Gastroesophageal sphincter (tissue), 4 donors: ENCODE measurements at regions not wholly inside any gene's neighbourhood (a gene's known extent, or its start where the extent isn't known, plus 50 kb on each side); places are given as distances from the start of the nearest gene placed in this dataset.

Experiments
- ATAC-seq: fragments of 150-250 bp; one replicate; pipeline ENCODE4 v1.9.1; 2016; ENCODE audit warnings: mild to moderate bottlenecking, moderate library complexity
- H3K27ac ChIP-seq, 4 donors: fragments of 200-600 bp; sonication (generic) in 3 of 4; 1 replicate in 3 of 4; 2 replicates in 1 of 4; pipeline ENCODE4 v1.5.1; 2016 to 2019
- H3K27me3 ChIP-seq: fragments of 200-600 bp; sonication (generic); one replicate; pipeline ENCODE4 v1.5.1; 2019
- H3K36me3 ChIP-seq, 2 donors: fragments of 200-600 bp; sonication (generic); one replicate each; pipeline ENCODE4 v1.5.1; 2019; ENCODE audit warnings: control low read depth in 1 of 2
- H3K4me1 ChIP-seq, 3 donors: fragments of 200-600 bp; sonication (generic); 1 replicate in 2 of 3; 2 replicates in 1 of 3; pipeline ENCODE4 v1.5.1; 2016 to 2019; ENCODE audit warnings: control low read depth in 2 of 3
- H3K4me3 ChIP-seq, 2 donors: fragments of 200-600 bp; sonication (generic); one replicate each; pipeline ENCODE4 v1.5.1; 2019; ENCODE audit warnings: mild to moderate bottlenecking in 1 of 2, moderate library complexity in 1 of 2
- H3K9me3 ChIP-seq, 3 donors: fragments of 200-600 bp; sonication (generic); one replicate each; pipeline ENCODE4 v1.5.1; 2017 to 2019; ENCODE audit warnings: control low read depth in 2 of 3
- CTCF ChIP-seq, 4 experiments: fragments of 200-600 bp in 2 of 4; fragments of 450-650 bp in 2 of 4; sonication (generic) in 1 of 4; IDR thresholded peaks; one replicate each; pipeline ENCODE4 v1.5.1; 2017 to 2019; ENCODE audit warnings: antibody characterized with exemption in 4 of 4, mild to moderate bottlenecking in 2 of 4, moderate library complexity in 2 of 4
- EP300 ChIP-seq: sonication (generic); formaldehyde crosslinking; IDR thresholded peaks from one replicate; pipeline ENCODE4 v1.6.1; 2017; ENCODE audit warnings: antibody characterized with exemption, mild to moderate bottlenecking
- POLR2A ChIP-seq, 2 donors: fragments of 450-650 bp; IDR thresholded peaks; one replicate each; pipeline ENCODE4 v1.6.1; 2017; ENCODE audit warnings: antibody characterized with exemption in 2 of 2, mild to moderate bottlenecking in 2 of 2, moderate library complexity in 1 of 2
- POLR2AphosphoS5 ChIP-seq: sonication (generic); formaldehyde crosslinking; IDR thresholded peaks from one replicate; pipeline ENCODE4 v1.6.1; 2017; ENCODE audit warnings: antibody characterized with exemption
- WGBS, 2 donors: methylation state at CpG; one replicate each; pipeline ENCODE4 v1.1.5; 2018; ENCODE audit warnings: low coverage in 1 of 2; 5-methylcytosine and 5-hydroxymethylcytosine counted together

DNA sequence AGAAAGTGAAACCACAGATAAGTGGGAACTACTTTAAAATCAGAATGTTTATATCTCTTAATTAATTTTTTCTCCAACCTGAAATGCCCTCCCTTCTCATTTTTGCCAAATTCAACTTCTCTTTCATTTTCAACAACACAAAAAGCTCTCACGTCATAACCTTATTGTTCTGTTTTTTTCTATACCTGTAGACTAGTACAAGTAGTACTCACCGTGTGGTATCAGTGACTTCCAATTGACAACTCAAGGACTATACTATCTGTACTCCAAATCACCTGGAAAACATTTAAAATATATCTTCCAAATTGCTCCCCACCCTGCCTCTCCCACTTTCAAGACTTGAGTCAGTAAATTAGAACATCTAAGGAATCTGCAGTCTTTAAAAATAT is 72.8 kb upstream of the ZNF280D start:
- Histone ChIP-seq H3K36me3 (no peaks in the 10 kb centered on the region), H3K27me3 (no peaks in the 10 kb centered on the region), H3K4me3 (peak overlapping the region in 1 of 2 donors; percentile 6), H3K4me1 (peaks cover 0 to 17% (median 0%) of the 10 kb centered on the region in 3 donors), H3K9me3 (peaks cover 0 to 16% (median 0%) of the 10 kb centered on the region in 3 donors), H3K27ac (no peak overlapping the region)
- ATAC-seq = no peak
- TF ChIP-seq POLR2A (IDR thresholded peaks at IDR 0.05) (no peak), POLR2AphosphoS5 (no peak), EP300 (no peak), CTCF (IDR thresholded peaks at IDR 0.05) (no peak)
- WGBS, 2 donors = 45 to 70% methylated on average over 2 of the region's 2 CpGs

DNA sequence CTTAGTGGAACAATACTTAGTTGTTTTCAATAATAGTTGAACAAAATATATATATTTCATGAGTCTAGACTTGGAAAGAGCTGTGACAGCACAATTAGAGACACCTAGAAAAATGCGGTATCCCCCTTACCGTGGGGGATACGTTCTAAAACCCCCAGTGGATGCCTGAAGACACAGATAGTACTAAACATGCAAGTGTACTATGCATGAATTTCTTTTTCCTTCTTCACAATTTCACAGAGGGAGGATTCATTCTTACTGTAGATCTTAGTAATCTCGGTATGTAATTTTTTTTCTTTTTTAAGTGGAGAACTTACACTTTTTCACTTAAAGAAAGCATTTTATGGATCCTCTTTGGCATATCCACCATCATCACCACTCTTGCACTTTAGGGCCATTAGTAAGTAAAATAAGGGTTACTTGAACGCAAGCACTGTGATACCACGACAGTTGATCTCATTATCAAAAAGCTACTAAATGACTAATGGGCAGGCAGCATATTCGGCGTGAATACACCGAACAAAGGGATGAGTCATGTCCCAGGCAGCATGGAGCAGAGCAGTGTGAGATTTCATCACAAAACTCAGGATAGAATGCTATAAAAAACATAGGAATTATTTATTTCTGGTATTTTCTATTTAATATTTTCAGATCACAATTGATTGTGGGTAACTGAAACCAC is 72.3 kb upstream of the ZNF280D start:
- no peak for TF ChIP-seq POLR2A (IDR thresholded peaks at IDR 0.05)
- peak; percentile 35 for TF ChIP-seq POLR2AphosphoS5
- Histone ChIP-seq H3K9me3 (peaks cover 0 to 16% (median 0%) of the 10 kb centered on the region in 3 donors), H3K36me3 (no peaks in the 10 kb centered on the region), H3K27me3 (no peaks in the 10 kb centered on the region), H3K27ac (peak overlapping the region in 1 of 4 donors; percentile 28), H3K4me3 (peak overlapping the region in 1 of 2 donors; percentile 6), H3K4me1 (peaks cover 0 to 17% (median 0%) of the 10 kb centered on the region in 3 donors)
- WGBS, 2 donors = 39 to 55% methylated on average over 9 of the region's 9 CpGs
- ATAC-seq = peak; percentile 86

GRCh38 chr15:56804938-56805337 is 71.6 kb upstream of the ZNF280D start:
- no peak overlapping the region for H3K27ac ChIP-seq
- peaks cover 0 to 17% (median 0%) of the 10 kb centered on the region in 3 donors for H3K4me1 ChIP-seq
- H3K4me3 ChIP-seq = no peak overlapping the region
- peaks cover 0 to 16% (median 0%) of the 10 kb centered on the region in 3 donors for H3K9me3 ChIP-seq
- ATAC-seq = no peak
- no peaks in the 10 kb centered on the region for H3K36me3 ChIP-seq
- no peaks in the 10 kb centered on the region for H3K27me3 ChIP-seq
- 45 to 51% methylated on average over 3 of the region's 3 CpGs for WGBS, 2 donors
- TF ChIP-seq POLR2A (IDR thresholded peaks at IDR 0.05) (no peak), EP300 (no peak), CTCF (IDR thresholded peaks at IDR 0.05) (no peak)

DNA sequence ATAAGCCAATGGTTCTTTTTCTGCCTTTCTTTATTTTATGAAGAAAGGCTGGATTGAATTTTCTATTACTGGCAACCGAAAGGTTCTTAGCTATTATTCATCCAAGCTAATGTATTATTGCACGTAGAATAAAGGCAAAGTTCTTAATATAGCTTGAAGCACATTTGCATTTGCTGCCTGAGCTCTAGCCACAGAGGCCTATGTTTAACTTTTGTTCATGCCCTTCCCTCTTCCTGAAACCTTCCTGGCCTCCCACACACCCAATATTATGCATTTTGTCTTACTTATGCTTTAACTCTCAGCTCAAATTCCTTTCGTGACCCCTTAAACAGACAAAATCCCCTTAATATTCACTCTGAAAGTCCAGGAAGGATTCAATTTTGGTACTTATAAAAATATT is 71.0 kb upstream of the ZNF280D start:
- Histone ChIP-seq H3K4me1 (peaks cover 0 to 17% (median 0%) of the 10 kb centered on the region in 3 donors), H3K9me3 (peaks cover 0 to 16% (median 0%) of the 10 kb centered on the region in 3 donors), H3K4me3 (no peak overlapping the region), H3K27ac (no peak overlapping the region), H3K27me3 (no peaks in the 10 kb centered on the region), H3K36me3 (no peaks in the 10 kb centered on the region)
- 93 to 100% methylated on average over 3 of the region's 3 CpGs for WGBS, 2 donors
- TF ChIP-seq POLR2A (IDR thresholded peaks at IDR 0.05) (no peak), POLR2AphosphoS5 (no peak), EP300 (no peak), CTCF (IDR thresholded peaks at IDR 0.05) (no peak)
- ATAC-seq = no peak

GRCh38 chr15:56802161-56802560 is 68.9 kb upstream of the ZNF280D start:
- WGBS, 2 donors = 43 to 89% methylated on average over 1 of the region's 1 CpG
- Histone ChIP-seq H3K4me1 (peaks cover 0 to 28% (median 6%) of the 10 kb centered on the region in 3 donors), H3K27me3 (no peaks in the 10 kb centered on the region), H3K36me3 (no peaks in the 10 kb centered on the region), H3K9me3 (no peaks in the 10 kb centered on the region), H3K4me3 (no peak overlapping the region), H3K27ac (no peak overlapping the region)
- ATAC-seq = no peak
- TF ChIP-seq EP300 (no peak), POLR2AphosphoS5 (no peak), POLR2A (IDR thresholded peaks at IDR 0.05) (no peak), CTCF (IDR thresholded peaks at IDR 0.05) (no peak)
